GM12865 (cell line): ENCODE measurements at regions not wholly inside any gene's neighbourhood (a gene's known extent, or its start where the extent isn't known, plus 50 kb on each side); places are given as distances from the start of the nearest gene placed in this dataset.
A peak's percentile ranks its signal among the peaks of the same experiment; 100 is the strongest.

ENCODE experiments used
- DNase-seq: peaks from one replicate; pipeline ENCODE4 v3.0.0; 2010; ENCODE audit warnings: low read depth
- H3K4me3 ChIP-seq: 2 replicates; pipeline ENCODE4 v1.5.1; 2011; ENCODE audit warnings: mild to moderate bottlenecking, low read depth, low read length, control low read depth
- TF ChIP-seq, protein P1 (sequence below): IDR thresholded peaks from 2 replicates; pipeline ENCODE4 v1.5.1; 2011; ENCODE audit warnings: low read length, control low read depth, low read depth, inconsistent platforms; ENCODE audit not compliant: insufficient read depth; ENCODE audit errors: missing control alignments

DNA sequence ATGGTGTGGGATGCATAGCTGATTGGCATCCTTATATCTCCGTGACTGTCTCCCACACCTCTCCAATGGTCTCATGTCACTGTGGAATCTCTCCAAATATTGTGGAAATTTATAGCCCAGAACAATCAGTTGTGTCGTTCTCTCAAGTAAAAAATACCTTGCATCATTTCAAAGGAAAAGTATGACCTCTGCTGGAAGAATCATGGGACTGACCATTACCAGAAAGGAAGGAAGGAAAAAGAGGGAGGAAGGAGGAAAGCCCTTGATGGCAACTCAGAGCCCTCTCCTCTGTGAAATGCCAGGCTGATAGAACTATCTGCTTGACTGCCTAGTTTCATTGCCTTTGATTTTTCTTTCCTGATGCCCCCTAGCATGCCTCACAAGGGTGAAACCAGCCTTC is 76.3 kb downstream of the FOXI2 start:
- DNase-seq = no peak
- no peak overlapping the region for H3K4me3 ChIP-seq

DNA sequence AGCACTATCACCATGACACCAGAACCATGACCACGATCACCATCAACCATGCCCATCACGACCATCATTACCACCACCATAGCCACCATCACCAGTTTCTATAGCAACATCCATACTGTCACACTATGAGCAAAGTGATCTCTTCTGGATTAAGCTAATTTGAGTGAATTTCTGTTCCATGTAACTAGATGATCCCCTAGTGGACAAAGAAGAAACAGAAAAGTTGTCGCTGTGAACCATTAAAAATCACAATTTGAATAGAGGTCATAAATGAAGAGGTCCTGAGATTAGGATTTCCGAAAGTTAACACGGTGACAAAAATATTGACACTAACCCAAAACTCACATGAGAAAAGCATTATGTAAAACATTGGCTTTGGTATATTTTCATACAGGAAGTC is 77.6 kb downstream of the CLRN3 start:
- no peak for DNase-seq
- H3K4me3 ChIP-seq = no peak overlapping the region
- TF ChIP-seq, protein P1, sequence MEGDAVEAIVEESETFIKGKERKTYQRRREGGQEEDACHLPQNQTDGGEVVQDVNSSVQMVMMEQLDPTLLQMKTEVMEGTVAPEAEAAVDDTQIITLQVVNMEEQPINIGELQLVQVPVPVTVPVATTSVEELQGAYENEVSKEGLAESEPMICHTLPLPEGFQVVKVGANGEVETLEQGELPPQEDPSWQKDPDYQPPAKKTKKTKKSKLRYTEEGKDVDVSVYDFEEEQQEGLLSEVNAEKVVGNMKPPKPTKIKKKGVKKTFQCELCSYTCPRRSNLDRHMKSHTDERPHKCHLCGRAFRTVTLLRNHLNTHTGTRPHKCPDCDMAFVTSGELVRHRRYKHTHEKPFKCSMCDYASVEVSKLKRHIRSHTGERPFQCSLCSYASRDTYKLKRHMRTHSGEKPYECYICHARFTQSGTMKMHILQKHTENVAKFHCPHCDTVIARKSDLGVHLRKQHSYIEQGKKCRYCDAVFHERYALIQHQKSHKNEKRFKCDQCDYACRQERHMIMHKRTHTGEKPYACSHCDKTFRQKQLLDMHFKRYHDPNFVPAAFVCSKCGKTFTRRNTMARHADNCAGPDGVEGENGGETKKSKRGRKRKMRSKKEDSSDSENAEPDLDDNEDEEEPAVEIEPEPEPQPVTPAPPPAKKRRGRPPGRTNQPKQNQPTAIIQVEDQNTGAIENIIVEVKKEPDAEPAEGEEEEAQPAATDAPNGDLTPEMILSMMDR = peak; percentile 32

More for the DNA sequence above, 76.3 kb downstream of the FOXI2 start:
- TF ChIP-seq, protein P1 = peak; percentile 9

DNA sequence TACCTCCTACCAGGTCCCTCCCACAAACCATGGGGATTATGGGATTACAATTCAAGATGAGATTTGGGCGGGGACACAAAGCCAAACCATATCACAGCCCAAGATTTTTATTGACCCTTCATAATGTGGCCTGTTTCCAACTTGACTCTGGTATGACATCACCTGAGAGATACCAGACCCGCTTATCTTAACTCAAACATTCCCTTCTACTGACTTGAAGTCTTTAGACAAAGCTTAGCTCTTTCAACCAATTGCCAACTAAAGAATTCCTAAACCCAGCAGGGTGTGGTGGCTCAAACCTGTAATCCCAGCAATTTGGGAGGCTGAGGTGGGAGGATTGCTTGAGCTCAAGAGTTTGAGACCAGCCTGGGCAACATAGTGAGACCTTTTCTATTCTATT is 67.9 kb downstream of the CLRN3 start:
- TF ChIP-seq, protein P1 = no peak
- no peak for DNase-seq
- H3K4me3 ChIP-seq = no peak overlapping the region

DNA sequence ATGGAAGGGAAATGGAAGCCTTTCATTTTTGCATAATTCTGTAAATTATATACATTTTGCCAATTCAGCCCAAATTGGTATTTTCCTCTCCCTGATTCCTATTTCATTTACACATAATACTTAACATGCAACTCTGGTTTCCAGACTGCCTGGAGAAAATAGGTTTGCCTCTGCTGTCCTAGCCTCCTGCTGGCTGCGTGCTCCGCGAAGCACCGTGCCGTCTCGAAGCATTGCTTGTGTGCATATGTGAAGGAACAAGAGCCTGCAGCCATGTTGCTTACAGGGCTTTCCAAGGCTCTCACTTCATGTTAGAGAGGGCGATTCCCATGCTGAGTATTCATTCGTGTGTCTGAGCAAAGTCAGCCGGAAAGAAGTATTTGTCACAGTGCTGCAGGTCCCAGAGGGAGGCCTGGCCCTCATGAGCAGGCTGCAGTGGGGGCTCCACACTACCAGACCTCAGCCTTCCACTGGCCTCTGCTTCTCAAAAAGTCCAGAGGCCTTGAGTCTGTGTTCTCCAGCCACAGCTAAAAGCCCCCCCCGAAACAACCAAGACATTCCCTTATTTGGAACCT is 66.5 kb downstream of the CLRN3 start:
- H3K4me3 ChIP-seq = no peak overlapping the region
- DNase-seq = no peak
- TF ChIP-seq, protein P1 = no peak

DNA sequence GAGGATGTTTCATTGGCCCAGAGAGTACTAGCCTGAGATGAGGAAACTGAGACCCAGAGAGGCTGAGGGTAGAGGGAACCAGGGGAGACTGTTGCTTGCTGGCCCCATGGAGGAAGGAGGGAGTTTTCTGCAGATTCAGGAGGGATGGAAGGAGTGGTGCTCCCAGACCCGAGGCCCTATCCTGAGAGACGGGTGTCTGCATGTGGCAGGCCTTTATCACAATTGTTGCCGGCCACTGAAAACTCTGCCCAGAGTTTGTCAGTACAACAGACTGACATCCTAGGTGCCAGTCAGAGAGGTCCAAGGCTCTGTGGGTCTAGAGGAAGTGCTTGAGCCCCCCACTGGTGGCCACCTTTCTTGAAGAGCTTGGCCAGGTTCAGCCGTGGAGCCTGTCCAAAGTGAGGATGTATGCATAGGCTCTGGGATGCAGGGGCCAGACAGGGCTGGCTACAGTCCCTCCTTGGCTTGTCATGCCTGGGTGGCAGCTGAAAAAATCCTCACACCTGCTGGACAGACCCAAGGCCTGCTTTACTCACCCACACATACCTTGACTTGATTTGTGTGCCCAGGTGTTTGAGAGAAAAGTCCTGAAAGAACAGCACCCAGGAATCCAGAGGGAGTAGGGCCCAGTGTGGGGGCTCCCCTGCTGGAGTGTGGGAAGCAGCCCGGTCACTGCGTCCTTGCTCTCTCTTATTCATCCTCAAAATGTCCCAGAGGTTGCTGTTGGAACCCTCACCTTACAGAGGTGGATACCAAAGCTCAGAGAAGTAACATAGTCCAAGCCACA is 65.2 kb downstream of the CLRN3 start:
- H3K4me3 ChIP-seq = no peak overlapping the region
- DNase-seq = no peak
- TF ChIP-seq, protein P1 = no peak
